Renal pelvis (tissue), 1 donor: ENCODE measurements at regions not wholly inside any gene's neighbourhood (a gene's known extent, or its start where the extent isn't known, plus 50 kb on each side); places are given as distances from the start of the nearest gene placed in this dataset.
"Not testable (repeated sequence)": the region's sequence is repeated elsewhere in the genome, so short reads cannot be mapped to it uniquely, and the experiment has no call there.

ENCODE experiments used
- DNase-seq: peaks from one replicate; pipeline ENCODE4 v3.0.0-alpha.2; 2013

GRCh38 chr10:21463436-21463835 lies 62.0 kb downstream of the SKIDA1 start:
- DNase-seq, result no peak

- DNase-seq, result peak; percentile 78
These were observed 67.2 kb downstream of the SKIDA1 start for GRCh38 chr10:21458126-21458871.

GRCh38 chr10:21456160-21456559 lies 69.3 kb downstream of the SKIDA1 start:
- DNase-seq, result no peak

- no peak for DNase-seq
These were observed 73.3 kb downstream of the SKIDA1 start for GRCh38 chr10:21452203-21452602.

GRCh38 chr10:21449288-21449966 lies 76.1 kb downstream of the SKIDA1 start:
- no peak for DNase-seq

- no peak for DNase-seq
These were observed 80.3 kb downstream of the SKIDA1 start for GRCh38 chr10:21445163-21445562.

GRCh38 chr10:21441625-21442024 lies 83.9 kb downstream of the SKIDA1 start:
- no peak for DNase-seq

GRCh38 chr10:21438914-21439313 lies 86.6 kb downstream of the SKIDA1 start:
- DNase-seq, result not testable (repeated sequence)

- DNase-seq, result no peak
These were observed 87.6 kb downstream of the SKIDA1 start for GRCh38 chr10:21437770-21438382.

GRCh38 chr10:21432266-21432665 lies 93.2 kb downstream of the SKIDA1 start:
- no peak for DNase-seq

- no peak for DNase-seq
These were observed 93.7 kb downstream of the SKIDA1 start for GRCh38 chr10:21431799-21432198.

- DNase-seq, result no peak
These were observed 97.5 kb downstream of the SKIDA1 start for GRCh38 chr10:21427804-21428481.

- DNase-seq, result no peak
These were observed 101.0 kb downstream of the SKIDA1 start for GRCh38 chr10:21424459-21424861.

GRCh38 chr10:21423850-21424249 lies 101.6 kb downstream of the SKIDA1 start:
- DNase-seq, result no peak

GRCh38 chr10:21423338-21423737 lies 102.1 kb downstream of the SKIDA1 start:
- DNase-seq, result no peak

GRCh38 chr10:21421794-21422193 lies 103.7 kb downstream of the SKIDA1 start:
- DNase-seq, result no peak

GRCh38 chr10:21421016-21421415 lies 104.5 kb downstream of the SKIDA1 start:
- no peak for DNase-seq

GRCh38 chr10:21418981-21419576 lies 106.4 kb downstream of the SKIDA1 start:
- DNase-seq, result not testable (repeated sequence)

- DNase-seq, result no peak
These were observed 108.2 kb downstream of the SKIDA1 start for GRCh38 chr10:21417172-21417712.

GRCh38 chr10:21413680-21414079 lies 111.8 kb downstream of the SKIDA1 start:
- DNase-seq, result no peak

GRCh38 chr10:21413268-21413667 lies 112.2 kb downstream of the SKIDA1 start:
- DNase-seq, result no peak
